ENCODE measurements at regions not wholly inside any gene's neighbourhood (a gene's known extent, or its start where the extent isn't known, plus 50 kb on each side); places are given as distances from the start of the nearest gene placed in this dataset.
A peak's percentile ranks its signal among the peaks of the same experiment; 100 is the strongest.

GRCh38 chr3:11095932-11096265, 58.4 kb upstream of the HRH1 start:
- TF ChIP-seq POLR2A (IDR thresholded peaks at IDR 0.05; ENCODE audit: low read depth, low read length) (no peak), CEBPB (IDR thresholded peaks at IDR 0.05; ENCODE audit: low read depth, low read length) (no peak), CTCF (conservative IDR thresholded peaks at IDR 0.05; ENCODE audit: low read depth, low read length) (0 out of 2 replicates have a peak, but pooled peaks have one; percentile 21)
